ENCODE measurements at regions not wholly inside any gene's neighbourhood (a gene's known extent, or its start where the extent isn't known, plus 50 kb on each side); places are given as distances from the start of the nearest gene placed in this dataset.

- no peak for DNase-seq (ENCODE audit: low read depth, low spot score)
- H3K9me3 ChIP-seq (ENCODE audit: control insufficient read depth, insufficient read depth, low read length): peaks cover 17% of the 10 kb centered on the region
- no peaks in the 10 kb centered on the region for H3K27me3 ChIP-seq (ENCODE audit: control insufficient read depth, insufficient read depth, low read length)
- ChIA-PET POLR2A (no interaction called here), CTCF (no interaction called here)
- no peak overlapping the region for H3K27ac ChIP-seq (ENCODE audit: low read depth, low read length)
- TF ChIP-seq, protein P1, sequence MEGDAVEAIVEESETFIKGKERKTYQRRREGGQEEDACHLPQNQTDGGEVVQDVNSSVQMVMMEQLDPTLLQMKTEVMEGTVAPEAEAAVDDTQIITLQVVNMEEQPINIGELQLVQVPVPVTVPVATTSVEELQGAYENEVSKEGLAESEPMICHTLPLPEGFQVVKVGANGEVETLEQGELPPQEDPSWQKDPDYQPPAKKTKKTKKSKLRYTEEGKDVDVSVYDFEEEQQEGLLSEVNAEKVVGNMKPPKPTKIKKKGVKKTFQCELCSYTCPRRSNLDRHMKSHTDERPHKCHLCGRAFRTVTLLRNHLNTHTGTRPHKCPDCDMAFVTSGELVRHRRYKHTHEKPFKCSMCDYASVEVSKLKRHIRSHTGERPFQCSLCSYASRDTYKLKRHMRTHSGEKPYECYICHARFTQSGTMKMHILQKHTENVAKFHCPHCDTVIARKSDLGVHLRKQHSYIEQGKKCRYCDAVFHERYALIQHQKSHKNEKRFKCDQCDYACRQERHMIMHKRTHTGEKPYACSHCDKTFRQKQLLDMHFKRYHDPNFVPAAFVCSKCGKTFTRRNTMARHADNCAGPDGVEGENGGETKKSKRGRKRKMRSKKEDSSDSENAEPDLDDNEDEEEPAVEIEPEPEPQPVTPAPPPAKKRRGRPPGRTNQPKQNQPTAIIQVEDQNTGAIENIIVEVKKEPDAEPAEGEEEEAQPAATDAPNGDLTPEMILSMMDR (IDR thresholded peaks at IDR 0.05; ENCODE audit: low read depth, low read length): no peak
- no peak overlapping the region for H3K4me3 ChIP-seq (ENCODE audit: low read depth, low read length)
Measured at GRCh38 chr14:27366596-27366995, 768.8 kb upstream of the NOVA1 start.

- ChIA-PET POLR2A (no interaction called here), CTCF (no interaction called here)
- TF ChIP-seq, protein P1 (IDR thresholded peaks at IDR 0.05; ENCODE audit: low read depth, low read length): no peak
- no peak for DNase-seq (ENCODE audit: low read depth, low spot score)
- no peaks in the 10 kb centered on the region for H3K27me3 ChIP-seq (ENCODE audit: control insufficient read depth, insufficient read depth, low read length)
- H3K9me3 ChIP-seq (ENCODE audit: control insufficient read depth, insufficient read depth, low read length): peaks cover 17% of the 10 kb centered on the region
- no peak overlapping the region for H3K27ac ChIP-seq (ENCODE audit: low read depth, low read length)
- H3K4me3 ChIP-seq (ENCODE audit: low read depth, low read length): no peak overlapping the region
Measured at GRCh38 chr14:27367345-27367744, 769.5 kb upstream of the NOVA1 start.

GRCh38 chr14:27370074-27370473 lies 772.2 kb upstream of the NOVA1 start:
- no peak for DNase-seq (ENCODE audit: low read depth, low spot score)
- no peak overlapping the region for H3K4me3 ChIP-seq (ENCODE audit: low read depth, low read length)
- H3K27ac ChIP-seq (ENCODE audit: low read depth, low read length): no peak overlapping the region
- TF ChIP-seq, protein P1 (IDR thresholded peaks at IDR 0.05; ENCODE audit: low read depth, low read length): no peak
- ChIA-PET CTCF (no interaction called here), POLR2A (no interaction called here)
- H3K9me3 ChIP-seq (ENCODE audit: control insufficient read depth, insufficient read depth, low read length): peaks cover 8% of the 10 kb centered on the region; the same call in 1 of the 2 replicates
- H3K27me3 ChIP-seq (ENCODE audit: control insufficient read depth, insufficient read depth, low read length): no peaks in the 10 kb centered on the region

DNA sequence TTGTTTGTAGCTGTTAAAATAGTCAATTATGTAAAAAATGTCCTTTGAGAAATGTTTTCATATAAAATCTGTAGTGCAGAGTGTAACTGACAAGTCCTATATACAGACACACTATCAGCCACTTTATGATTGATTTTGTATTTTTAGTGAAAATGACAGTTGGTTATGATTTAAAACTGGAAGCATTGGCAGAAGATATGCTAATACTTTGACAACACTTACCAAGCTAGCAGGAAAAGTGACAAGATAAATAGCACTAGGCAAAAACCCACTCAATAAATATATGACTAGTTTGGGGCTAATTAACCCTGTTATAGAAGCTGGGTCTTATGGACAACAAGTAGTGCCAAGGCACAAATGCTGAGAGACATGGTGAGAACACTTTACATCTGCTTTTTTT lies 772.9 kb upstream of the NOVA1 start:
- CTCF ChIA-PET: no interaction called here
- TF ChIP-seq, protein P1 (IDR thresholded peaks at IDR 0.05; ENCODE audit: low read depth, low read length): no peak
- H3K27me3 ChIP-seq (ENCODE audit: control insufficient read depth, insufficient read depth, low read length): no peaks in the 10 kb centered on the region

DNA sequence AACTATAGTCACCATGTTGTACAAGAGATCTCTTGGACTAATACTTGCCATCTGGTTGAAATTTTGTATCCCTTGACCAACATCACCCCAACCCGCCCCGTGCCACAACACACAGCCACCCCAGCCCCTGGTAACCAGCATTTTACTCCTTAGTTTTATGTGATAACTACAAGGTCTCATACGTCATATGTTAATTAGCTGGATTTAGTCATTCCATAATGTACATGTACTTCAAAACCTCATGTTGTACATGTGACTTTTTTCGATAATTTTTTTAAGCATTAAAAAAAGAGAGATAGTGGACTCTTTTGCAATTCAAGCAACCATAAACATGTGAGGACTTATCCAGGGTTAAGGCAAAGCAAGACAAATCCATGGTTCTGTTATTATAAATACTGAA lies 773.4 kb upstream of the NOVA1 start:
- no peak for DNase-seq (ENCODE audit: low read depth, low spot score)
- TF ChIP-seq, protein P1 (IDR thresholded peaks at IDR 0.05; ENCODE audit: low read depth, low read length): no peak
- CTCF ChIA-PET: no interaction called here
- POLR2A ChIA-PET: no interaction called here
- Histone ChIP-seq H3K27ac (ENCODE audit: low read depth, low read length) (no peak overlapping the region), H3K9me3 (ENCODE audit: control insufficient read depth, insufficient read depth, low read length) (peaks cover 3% of the 10 kb centered on the region; the same call in 1 of the 2 replicates), H3K4me3 (ENCODE audit: low read depth, low read length) (no peak overlapping the region), H3K27me3 (ENCODE audit: control insufficient read depth, insufficient read depth, low read length) (no peaks in the 10 kb centered on the region)

More for the DNA sequence above, 772.9 kb upstream of the NOVA1 start:
- Histone ChIP-seq H3K4me3 (ENCODE audit: low read depth, low read length) (no peak overlapping the region), H3K9me3 (ENCODE audit: control insufficient read depth, insufficient read depth, low read length) (peaks cover 3% of the 10 kb centered on the region; the same call in 1 of the 2 replicates), H3K27ac (ENCODE audit: low read depth, low read length) (no peak overlapping the region)
- DNase-seq (ENCODE audit: low read depth, low spot score): no peak
- POLR2A ChIA-PET: no interaction called here
